GM12801 (cell line): ENCODE measurements at regions not wholly inside any gene's neighbourhood (a gene's known extent, or its start where the extent isn't known, plus 50 kb on each side); places are given as distances from the start of the nearest gene placed in this dataset.

Source experiments
- TF ChIP-seq, protein P1 (sequence below): IDR thresholded peaks from one replicate; pipeline ENCODE4 v1.5.1; 2011; ENCODE audit warnings: control low read depth; ENCODE audit not compliant: insufficient read length; ENCODE audit errors: extremely low read depth

DNA sequence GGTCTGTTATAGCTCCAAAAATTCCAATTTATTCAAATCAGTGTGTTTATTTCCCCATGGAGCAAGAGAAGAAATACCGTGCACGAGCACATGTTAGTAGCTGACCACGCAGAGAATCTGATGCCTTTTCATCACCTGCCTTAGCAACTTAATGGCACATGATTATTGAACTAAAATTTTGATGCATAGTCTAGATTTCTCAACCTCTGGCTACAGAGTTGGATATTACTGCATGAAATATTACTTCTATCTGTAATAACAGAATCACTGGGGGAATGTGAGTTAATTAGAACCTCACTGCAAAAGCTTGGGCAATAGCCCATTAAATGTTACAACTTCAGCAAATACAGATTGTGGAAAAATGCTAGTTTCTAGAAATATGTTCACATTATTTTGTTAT is 335.8 kb downstream of the FLRT2 start:
- TF ChIP-seq, protein P1, sequence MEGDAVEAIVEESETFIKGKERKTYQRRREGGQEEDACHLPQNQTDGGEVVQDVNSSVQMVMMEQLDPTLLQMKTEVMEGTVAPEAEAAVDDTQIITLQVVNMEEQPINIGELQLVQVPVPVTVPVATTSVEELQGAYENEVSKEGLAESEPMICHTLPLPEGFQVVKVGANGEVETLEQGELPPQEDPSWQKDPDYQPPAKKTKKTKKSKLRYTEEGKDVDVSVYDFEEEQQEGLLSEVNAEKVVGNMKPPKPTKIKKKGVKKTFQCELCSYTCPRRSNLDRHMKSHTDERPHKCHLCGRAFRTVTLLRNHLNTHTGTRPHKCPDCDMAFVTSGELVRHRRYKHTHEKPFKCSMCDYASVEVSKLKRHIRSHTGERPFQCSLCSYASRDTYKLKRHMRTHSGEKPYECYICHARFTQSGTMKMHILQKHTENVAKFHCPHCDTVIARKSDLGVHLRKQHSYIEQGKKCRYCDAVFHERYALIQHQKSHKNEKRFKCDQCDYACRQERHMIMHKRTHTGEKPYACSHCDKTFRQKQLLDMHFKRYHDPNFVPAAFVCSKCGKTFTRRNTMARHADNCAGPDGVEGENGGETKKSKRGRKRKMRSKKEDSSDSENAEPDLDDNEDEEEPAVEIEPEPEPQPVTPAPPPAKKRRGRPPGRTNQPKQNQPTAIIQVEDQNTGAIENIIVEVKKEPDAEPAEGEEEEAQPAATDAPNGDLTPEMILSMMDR = no peak

DNA sequence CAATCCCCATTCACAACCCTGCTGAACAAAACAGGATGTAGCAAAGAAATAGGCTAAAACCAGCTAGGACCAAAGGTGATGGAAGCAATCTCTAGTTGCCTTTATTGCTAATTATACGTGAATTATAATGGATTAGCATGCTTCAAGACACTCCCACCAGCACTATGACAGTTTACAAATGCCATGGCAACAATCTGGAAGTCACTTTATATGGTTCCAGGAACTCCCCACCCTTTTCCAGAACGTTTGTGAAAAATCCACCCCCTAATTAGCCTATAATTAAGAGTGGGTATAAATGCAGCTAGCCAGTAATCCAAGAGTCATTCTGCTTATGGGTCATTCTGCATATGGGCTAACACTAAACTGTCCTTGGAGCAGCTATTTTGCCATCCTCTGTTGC is 328.7 kb downstream of the FLRT2 start:
- TF ChIP-seq, protein P1 = no peak

DNA sequence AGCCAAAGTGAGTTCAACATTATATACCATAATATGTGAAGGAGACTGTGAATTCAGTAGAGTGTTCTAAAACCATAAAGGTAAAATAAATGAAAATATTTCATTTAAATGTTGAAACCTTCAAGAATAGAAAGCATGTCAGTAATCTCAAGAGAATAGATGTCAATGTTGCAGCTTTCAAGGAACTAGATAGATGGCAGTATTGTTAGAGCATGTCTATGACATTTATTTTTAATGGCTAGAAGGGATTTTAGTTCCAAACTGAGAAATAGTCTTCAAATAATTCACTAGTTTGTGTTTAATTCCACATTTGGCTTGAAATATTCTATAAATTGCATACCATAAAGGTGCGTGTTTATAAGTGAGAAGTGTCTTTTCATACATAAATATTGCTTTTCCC is 326.5 kb downstream of the FLRT2 start:
- TF ChIP-seq, protein P1 = no peak

DNA sequence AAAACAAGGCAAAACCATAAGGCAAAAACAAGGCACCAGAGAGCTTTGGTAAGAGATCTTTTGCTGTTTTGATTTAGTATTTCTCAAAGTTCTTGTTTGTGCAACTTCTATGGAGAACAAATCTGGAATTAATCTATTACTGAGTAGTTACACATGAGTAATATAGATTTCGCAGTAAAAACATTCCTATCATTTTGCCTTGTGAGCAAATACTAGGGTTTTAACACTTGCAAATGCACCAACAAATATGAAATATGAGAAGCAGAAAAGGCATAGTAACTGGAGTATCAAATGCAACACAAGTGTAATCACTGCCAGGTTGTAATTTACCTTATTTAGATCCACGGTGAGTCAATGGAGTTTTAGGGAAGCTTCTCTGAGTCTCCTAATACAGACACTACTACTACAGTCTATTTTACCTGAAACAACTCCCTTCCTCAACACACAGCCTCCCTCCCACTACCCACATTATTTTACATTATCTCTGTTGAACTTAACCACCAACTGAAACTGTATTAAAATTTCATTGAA is 324.1 kb downstream of the FLRT2 start:
- TF ChIP-seq, protein P1 = no peak

DNA sequence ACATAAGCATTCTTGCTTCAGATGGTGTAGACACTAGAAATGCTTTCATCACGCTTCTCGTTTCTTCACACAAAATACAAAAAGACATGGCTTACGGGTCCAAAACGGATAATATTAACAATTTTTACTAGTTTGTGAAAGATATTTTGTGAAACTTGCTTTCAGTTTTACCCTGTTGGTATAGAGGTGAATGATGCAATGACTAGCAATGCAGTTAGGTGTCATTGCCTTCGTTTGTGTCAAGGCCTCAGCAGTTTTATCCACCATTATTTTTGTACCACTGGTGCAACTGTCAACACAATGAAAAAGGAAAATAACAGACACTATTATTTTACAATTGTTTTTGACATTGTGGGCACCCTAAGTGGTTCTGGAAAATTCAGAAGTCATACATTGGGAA is 323.0 kb downstream of the FLRT2 start:
- TF ChIP-seq, protein P1 = no peak

DNA sequence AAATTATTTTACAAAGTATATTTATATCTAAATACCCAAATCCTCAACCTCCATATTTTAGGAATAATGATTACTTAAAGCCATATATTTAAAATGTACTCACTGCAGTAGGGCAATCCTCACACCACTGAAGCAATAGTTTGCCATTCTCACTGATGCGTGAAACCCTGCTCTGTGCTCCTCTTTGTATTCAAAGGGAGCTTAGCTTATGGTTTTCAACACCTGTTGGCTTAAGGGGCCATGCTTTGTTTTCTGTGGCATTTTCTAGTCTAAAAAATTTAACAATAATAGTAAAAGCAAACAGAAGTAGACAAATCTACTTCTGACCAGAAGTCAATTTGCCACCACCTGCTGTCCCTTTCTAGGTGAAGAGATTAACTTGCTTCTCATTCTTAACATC is 294.6 kb downstream of the FLRT2 start:
- TF ChIP-seq, protein P1 = no peak

DNA sequence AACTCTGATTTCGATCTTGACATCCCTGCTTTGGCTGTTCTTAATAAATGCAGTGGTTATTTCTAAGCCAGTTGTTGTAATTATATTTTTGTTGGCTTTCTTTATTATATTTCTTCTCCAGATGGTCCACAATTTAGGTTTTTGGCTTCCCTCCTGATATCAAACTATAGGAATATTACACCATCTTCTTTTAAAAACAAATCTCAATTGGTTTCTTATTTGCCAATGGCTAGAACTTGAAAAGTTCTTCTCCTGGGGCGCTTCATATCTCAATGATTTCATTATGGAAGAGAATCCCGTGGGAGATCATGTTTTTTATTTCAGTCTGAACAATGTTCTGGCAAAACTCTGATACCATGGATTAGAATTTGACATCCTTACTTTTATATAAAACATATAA is 292.3 kb downstream of the FLRT2 start:
- TF ChIP-seq, protein P1 = no peak

DNA sequence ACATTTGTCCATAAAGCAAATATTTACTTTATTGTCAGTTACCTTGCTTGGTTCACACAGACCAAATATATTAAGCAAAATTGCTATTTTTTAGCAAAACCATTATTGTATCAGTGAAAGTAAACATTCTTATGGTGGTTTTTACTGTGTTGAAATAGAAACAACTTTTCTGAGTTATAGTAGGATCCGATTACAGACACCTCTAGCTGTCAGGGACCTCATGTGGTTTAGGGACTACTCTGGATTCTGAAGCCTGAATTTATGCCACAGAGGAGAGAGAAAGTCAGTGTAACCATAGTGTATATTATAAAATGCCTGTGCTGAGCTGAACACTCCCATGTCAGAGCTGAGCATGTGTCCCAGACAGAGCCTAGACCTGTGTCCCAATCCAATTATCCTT is 287.5 kb downstream of the FLRT2 start:
- TF ChIP-seq, protein P1 = no peak
